SKM-1 treated with dmso at 0.1 percent for 144 hours (cell line): ENCODE measurements at regions not wholly inside any gene's neighbourhood (a gene's known extent, or its start where the extent isn't known, plus 50 kb on each side); places are given as distances from the start of the nearest gene placed in this dataset.

Experiments
- DNase-seq: peaks from one replicate; lab custom pipeline; 2025; ENCODE audit not compliant: unreplicated experiment; lab: John Stamatoyannopoulos, UW

- no peak for DNase-seq
Measured at GRCh38 chr17:31595076-31595475, 203.6 kb downstream of the RAB11FIP4 start.

DNA sequence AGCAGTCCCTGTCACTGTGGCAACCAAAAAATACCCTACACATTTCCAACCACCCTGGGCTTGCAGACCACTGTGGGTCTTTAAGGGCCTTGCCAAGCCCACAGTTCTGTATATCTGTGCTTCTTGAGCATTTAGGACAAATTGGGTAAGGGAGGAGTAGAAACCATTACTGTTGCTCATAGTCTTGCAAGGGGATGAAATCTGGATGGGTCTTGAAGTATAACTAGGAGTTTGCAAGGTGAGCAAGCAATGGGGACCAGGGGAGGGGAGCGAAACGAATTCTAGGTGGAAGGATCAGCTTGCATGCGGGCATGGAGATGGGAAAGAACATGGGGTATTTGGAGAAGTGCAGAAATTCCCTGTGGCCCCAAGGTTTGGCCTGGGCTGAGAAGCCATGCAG, 202.9 kb downstream of the RAB11FIP4 start:
- no peak for DNase-seq

GRCh38 chr17:31593806-31594205, 202.3 kb downstream of the RAB11FIP4 start:
- DNase-seq: no peak

- DNase-seq: no peak
Measured at GRCh38 chr17:31591924-31592323, 200.4 kb downstream of the RAB11FIP4 start.

DNA sequence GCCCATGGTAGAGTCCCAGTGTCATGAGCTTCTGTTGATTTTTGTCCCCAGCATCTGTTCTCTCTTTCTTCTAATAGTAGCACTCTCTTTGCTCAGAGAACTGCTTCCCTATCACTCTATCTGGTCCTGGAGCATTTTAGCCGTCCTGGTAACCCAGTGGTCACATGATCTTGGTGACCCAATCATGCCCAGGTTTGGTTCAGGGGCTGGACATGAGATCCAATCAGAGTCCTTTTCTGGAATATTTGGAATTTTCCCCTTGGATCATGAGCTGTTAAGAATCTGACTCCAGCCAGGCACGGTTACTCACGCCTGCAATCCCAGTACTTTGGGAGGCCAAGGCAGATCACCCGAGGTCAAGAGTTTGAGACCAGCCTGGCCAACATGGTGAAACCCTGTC, 197.0 kb downstream of the RAB11FIP4 start:
- no peak for DNase-seq

- DNase-seq: no peak
Measured at GRCh38 chr17:31588034-31588433, 196.6 kb downstream of the RAB11FIP4 start.
